ENCODE measurements at regions not wholly inside any gene's neighbourhood (a gene's known extent, or its start where the extent isn't known, plus 50 kb on each side); places are given as distances from the start of the nearest gene placed in this dataset.
"Not testable (repeated sequence)": the region's sequence is repeated elsewhere in the genome, so short reads cannot be mapped to it uniquely, and the experiment has no call there.

- no peak for DNase-seq (ENCODE audit: extremely low read depth, low read depth, low spot score)
Measured at GRCh38 chr3:22729981-22730380, 473.1 kb upstream of the UBE2E2 start.

GRCh38 chr3:22730701-22731100 is 472.4 kb upstream of the UBE2E2 start:
- no peak for DNase-seq (ENCODE audit: extremely low read depth, low read depth, low spot score)

DNA sequence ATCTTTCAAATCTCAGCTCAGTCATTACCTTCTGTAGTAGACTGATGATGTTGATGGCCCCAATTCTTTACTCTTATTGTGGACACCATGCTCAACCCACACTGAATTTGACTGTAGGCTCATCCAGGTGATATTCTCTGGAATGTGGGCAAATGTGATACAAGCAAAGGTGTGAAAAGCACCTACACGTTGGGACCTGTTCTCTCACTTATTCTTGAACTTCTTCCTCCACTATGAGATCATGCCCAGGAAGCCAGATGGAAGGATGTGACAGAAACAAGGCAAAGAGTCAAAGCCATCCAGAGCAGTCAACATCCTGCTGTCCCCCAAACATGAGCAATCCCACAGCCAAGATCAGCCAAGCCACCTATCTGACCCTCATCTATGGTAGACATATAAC is 471.2 kb upstream of the UBE2E2 start:
- DNase-seq (ENCODE audit: extremely low read depth, low read depth, low spot score): no peak

DNA sequence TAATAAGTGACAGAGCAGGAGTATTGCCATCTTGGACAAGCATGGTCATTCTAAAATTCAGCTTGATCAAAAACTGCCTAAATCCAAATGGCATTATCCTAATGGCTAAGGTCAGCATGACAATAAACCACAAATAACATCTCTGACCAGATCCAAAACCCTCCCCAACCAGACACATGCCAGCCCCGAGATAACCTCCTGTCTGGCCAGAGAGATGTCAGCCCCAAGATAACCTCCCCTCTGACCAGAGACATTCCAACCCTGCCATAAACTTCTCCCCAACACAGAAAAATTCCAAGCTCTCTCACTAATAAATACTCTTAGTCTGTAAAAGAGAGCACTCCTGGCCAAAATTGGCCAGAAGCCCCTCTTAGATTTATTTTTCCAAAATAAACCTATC is 470.5 kb upstream of the UBE2E2 start:
- DNase-seq (ENCODE audit: extremely low read depth, low read depth, low spot score): no peak

GRCh38 chr3:22734207-22734606 is 468.9 kb upstream of the UBE2E2 start:
- DNase-seq (ENCODE audit: extremely low read depth, low read depth, low spot score): no peak

DNA sequence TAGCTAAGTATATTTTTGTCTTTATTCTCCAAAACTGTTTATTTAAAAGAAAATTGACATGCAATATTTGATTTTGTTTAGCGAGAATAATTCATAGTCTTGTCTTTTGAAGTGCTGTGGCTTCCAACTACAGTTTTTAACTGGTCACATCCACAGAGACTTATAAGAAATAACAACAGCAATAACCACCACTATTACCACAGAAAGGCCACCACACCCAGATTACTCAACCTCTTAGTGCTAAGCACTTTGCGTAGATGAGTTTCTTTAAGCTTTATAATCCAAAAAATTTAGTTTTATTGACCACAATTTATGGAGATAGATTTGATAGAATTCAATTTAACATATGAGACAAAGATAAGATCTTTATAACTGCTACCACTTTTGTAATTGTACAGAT is 468.4 kb upstream of the UBE2E2 start:
- no peak for DNase-seq (ENCODE audit: extremely low read depth, low read depth, low spot score)

DNA sequence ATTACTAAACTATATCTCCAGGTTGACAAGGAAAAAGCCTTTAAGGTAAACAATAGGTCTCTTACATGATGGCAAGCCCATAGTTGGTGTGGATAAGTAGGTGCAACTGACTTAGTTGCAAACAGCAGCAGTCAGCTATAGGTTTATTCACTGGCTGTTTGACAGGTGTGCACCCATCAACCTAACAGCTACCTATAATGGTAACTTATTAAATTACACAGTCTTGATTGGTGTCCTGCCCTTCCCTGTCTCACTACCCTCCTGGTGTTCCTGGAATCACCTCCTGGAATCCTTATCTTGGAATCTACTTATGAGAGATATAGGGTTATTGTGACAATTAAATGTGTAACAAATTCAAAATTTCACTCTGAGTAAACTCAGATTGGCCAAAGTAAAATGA is 467.8 kb upstream of the UBE2E2 start:
- no peak for DNase-seq (ENCODE audit: extremely low read depth, low read depth, low spot score)

DNA sequence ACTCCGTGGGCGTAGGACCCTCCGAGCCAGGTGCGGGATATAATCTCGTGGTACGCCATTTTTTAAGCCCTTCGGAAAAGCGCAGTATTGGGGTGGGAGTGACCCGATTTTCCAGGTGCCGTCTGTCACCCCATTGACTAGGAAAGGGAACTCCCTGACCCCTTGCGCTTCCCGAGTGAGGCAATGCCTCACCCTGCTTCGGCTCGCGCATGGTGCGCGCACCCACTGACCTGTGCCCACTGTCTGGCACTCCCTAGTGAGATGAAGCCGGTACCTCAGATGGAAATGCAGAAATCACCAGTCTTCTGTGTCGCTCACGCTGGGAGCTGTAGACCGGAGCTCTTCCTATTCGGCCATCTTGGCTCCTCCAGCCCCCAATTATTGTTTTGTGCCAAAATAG is 459.7 kb upstream of the UBE2E2 start:
- DNase-seq (ENCODE audit: extremely low read depth, low read depth, low spot score): not testable (repeated sequence)

DNA sequence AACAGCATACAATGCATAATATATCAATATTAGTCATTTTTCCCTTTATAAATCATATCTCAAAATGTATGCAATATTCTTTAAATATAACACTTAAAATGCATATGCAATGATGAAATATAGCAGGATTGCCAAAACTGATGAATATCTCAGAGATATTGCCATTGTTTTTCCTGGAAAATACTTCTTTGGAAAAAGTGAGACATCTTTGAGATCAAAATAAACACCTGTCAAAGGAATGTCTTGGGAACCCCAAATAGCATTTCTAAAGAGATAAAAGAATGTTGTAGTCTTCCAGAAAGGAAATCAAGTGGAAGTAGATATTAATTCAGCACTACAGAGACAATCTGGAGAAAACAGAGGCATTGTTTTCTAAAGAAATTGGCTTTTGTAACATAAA is 457.8 kb upstream of the UBE2E2 start:
- DNase-seq (ENCODE audit: extremely low read depth, low read depth, low spot score): no peak

DNA sequence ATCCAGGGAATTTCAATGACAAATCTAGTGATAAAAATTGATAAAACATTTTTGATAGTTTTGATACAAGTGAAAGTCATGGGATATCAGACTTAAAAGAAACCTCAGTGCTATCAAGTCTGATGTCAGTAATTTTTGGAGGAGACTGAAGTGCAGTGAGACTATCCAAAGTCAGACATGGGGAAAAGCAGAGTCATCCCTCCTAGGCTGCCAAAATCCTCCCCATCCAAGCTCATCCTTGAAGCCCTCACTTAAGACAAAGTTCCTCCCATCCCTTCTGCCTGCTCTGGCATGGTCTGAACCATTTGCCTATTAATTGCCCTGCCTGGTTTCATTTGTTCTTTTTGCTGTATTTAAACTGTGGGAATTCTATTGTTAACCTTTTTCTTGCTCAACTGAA is 456.9 kb upstream of the UBE2E2 start:
- DNase-seq (ENCODE audit: extremely low read depth, low read depth, low spot score): no peak

DNA sequence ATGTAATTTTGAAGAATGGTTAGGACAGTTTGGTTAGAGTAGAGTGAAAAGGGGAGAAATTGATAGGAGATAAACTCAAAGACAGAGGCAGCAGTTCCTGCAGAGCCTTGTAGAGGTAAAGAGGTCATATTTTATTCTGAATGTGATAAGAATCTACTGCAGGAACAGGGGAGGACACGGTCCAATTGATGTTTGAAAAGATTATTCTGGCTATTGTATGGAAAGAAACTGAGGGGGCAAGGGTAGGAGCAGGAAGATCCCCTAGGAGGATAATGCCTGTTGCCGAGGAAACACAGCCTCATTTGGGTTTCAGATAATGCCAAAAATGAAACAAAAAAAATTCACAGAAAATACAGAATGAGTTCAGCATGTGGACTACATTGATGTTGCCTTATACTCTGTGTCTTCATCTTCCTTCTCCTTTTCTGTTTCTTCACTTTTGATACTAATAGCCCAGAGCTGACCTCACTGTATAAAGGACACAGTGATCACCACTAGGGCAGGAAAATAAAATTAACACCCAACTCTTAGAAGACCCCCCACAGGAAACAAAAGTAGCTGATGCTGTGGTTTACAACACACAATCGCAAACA is 454.6 kb upstream of the UBE2E2 start:
- no peak for DNase-seq (ENCODE audit: extremely low read depth, low read depth, low spot score)

DNA sequence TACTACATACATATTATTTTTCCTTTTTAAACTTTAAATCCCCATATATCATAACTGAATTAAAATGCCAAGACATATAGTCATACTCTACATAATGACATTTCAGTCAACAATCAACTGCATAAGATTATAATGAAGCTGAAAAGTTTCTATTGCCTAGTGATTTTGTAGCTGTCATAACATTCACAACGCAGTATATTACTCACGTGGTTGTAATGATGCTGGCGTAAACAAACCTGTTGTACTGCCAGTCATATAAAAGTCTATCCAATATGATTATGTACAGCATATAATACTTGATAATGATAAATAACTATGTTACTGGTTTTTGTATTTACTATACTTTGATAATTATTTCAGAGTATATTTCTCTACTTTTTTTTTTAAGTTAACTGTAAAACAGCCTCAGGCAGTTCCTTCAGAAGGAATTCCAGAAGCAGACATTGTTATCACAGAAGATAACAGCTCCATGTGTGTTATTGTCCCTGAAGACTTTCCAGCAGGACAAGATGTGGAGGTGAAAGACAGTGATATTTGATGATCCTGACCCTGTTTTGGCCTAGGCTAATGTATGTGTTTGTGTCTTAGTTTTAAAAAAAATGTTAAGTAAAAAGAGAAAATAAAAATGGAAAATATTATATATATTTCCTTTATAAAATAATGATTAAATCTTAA is 443.4 kb upstream of the UBE2E2 start:
- no peak for DNase-seq (ENCODE audit: extremely low read depth, low read depth, low spot score)

- DNase-seq (ENCODE audit: extremely low read depth, low read depth, low spot score): no peak
Measured at GRCh38 chr3:22765679-22766078, 437.4 kb upstream of the UBE2E2 start.

DNA sequence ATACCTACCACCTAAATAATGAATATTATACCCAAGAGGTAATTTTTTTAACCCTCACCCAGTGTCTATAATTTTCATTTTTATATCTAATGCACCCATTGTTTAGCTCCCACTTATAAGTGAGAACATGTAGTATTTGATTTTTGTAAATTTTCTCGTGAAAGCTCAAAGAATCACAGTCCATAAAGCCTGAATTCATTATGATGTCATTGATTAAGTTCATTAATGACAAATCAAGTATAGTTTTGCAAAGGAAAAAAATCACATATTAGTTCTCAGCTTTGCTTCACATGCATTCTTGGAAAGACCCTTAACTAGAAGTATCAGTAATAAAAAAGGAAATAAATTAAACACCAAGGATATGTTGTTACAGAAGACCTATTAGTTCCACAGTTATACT is 425.3 kb upstream of the UBE2E2 start:
- DNase-seq (ENCODE audit: extremely low read depth, low read depth, low spot score): no peak

- DNase-seq (ENCODE audit: extremely low read depth, low read depth, low spot score): no peak
Measured at GRCh38 chr3:22779737-22780136, 423.4 kb upstream of the UBE2E2 start.

GRCh38 chr3:22792533-22792932 is 410.6 kb upstream of the UBE2E2 start:
- DNase-seq (ENCODE audit: extremely low read depth, low read depth, low spot score): no peak

DNA sequence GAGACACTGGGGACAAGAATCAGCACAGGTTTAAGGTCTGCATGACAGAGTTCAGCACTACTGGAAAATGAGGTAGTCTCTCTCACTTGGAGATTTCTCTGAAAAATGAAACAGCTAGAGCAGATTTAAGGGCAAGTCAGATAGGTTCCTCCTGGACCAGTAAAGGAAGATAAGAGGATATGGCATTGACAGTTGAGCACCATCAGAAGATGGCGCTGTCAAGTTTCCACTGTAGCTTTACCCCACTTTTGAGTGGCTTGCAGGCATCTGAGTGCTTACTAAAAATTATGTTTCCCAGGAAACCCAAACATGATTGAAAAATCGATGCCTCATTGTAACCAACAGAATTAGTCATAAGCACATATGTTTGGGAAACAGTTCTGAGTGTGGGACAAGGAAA is 407.2 kb upstream of the UBE2E2 start:
- no peak for DNase-seq (ENCODE audit: extremely low read depth, low read depth, low spot score)

DNA sequence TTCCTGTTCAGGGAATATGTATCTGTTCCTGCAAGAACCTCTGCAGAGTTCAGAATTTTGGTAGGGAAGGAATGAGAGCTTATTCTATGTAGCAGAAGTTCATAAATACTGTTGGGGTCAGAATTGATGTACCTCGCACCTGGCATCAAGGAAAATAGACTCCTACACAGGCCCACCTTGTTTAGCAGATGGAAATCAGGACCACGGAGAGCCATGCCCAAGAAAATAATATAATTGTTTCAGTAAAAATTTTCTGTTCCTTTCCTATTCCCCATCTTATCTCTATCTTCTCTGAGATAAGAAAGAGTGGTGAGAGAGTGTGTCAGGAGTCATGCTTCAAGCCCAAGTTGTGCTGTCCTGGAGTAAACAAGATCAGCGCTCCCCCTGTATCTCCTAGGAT is 404.7 kb upstream of the UBE2E2 start:
- DNase-seq (ENCODE audit: extremely low read depth, low read depth, low spot score): no peak

GRCh38 chr3:22819209-22819608 is 383.9 kb upstream of the UBE2E2 start:
- no peak for DNase-seq (ENCODE audit: extremely low read depth, low read depth, low spot score)

- no peak for DNase-seq (ENCODE audit: extremely low read depth, low read depth, low spot score)
Measured at GRCh38 chr3:22835041-22835440, 368.1 kb upstream of the UBE2E2 start.

- DNase-seq (ENCODE audit: extremely low read depth, low read depth, low spot score): no peak
Measured at GRCh38 chr3:22836131-22836530, 367.0 kb upstream of the UBE2E2 start.

DNA sequence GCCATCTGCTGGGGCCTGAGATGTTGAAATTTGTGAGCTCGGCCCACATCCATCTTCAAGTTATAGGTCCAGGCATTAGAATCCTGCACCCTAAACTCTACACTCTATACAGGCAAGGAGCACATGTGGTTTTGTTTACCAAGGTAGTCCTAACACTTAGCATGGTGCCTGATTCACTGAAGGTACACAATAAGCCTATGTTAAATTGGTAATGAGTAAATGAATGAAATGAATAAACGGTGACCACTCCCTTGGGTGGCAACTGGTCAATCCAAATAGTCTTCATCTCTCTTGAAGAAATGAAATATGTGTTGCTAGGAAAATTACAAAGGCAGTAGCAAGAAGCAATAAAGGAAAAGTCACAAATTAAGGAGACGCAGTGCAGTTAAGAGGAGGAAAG is 359.3 kb upstream of the UBE2E2 start:
- no peak for DNase-seq (ENCODE audit: extremely low read depth, low read depth, low spot score)

DNA sequence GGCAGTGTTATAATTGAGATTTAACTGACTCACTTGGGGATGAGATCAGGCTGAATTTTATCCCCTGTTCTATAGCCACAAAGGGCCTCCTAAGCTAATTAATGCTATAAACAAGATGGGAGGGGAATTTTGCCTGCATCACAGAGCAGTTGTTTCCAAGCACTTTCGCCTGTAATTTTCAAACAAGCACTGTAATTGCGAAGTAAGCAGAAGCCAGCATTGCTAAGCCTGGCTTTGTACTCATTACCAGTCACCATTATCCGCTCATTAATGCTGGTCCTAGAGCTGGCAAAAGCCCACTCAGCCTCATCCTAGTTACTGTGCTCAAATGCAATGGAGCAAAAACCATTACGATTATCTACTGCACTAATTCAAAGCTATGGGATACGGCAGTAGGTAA is 356.6 kb upstream of the UBE2E2 start:
- DNase-seq (ENCODE audit: extremely low read depth, low read depth, low spot score): no peak

All from glomerular endothelial cell (primary cell).